CD14-positive monocyte (primary cell): ENCODE measurements at regions not wholly inside any gene's neighbourhood (a gene's known extent, or its start where the extent isn't known, plus 50 kb on each side); places are given as distances from the start of the nearest gene placed in this dataset.
"Not testable (repeated sequence)": the region's sequence is repeated elsewhere in the genome, so short reads cannot be mapped to it uniquely, and the experiment has no call there.

Source experiments
- DNase-seq, 3 donors: peaks; one replicate each; pipeline ENCODE4 v3.0.0-alpha.2; 2011 to 2022
- H2AFZ ChIP-seq: 2 replicates; pipeline ENCODE4 v1.6.0; 2012; ENCODE audit warnings: mild to moderate bottlenecking, low read depth, low read length, inconsistent platforms; ENCODE audit not compliant: insufficient read depth, poor library complexity, severe bottlenecking
- H3K27ac ChIP-seq, 2 donors: 1 replicate in 1 of 2; 2 replicates in 1 of 2; pipeline ENCODE4 v1.5.1; 2012 to 2013; ENCODE audit warnings: low read length in 2 of 2, control low read depth in 1 of 2, inconsistent platforms in 1 of 2, low read depth in 1 of 2, mild to moderate bottlenecking in 1 of 2
- H3K27me3 ChIP-seq, 2 donors: one replicate each; pipeline versions ENCODE4 v1.6.0 to v1.6.1; 2011 to 2013; ENCODE audit warnings: low read length in 2 of 2; ENCODE audit not compliant: control insufficient read depth in 2 of 2, insufficient read depth in 2 of 2
- H3K36me3 ChIP-seq, 2 donors: replicated peaks in 1 of 2; 1 replicate in 1 of 2; 2 replicates in 1 of 2; pipeline versions ENCODE4 v1.5.1 to v1.6.1; 2012 to 2013; ENCODE audit warnings: low read length in 2 of 2, control low read depth in 1 of 2, inconsistent platforms in 1 of 2, mild to moderate bottlenecking in 1 of 2; ENCODE audit not compliant: insufficient read depth in 2 of 2, control insufficient read depth in 1 of 2
- H3K4me1 ChIP-seq, 2 donors: 1 replicate in 1 of 2; 2 replicates in 1 of 2; pipeline versions ENCODE4 v1.5.1 to v1.6.1; 2012 to 2013; ENCODE audit warnings: low read length in 2 of 2, control low read depth in 1 of 2, inconsistent platforms in 1 of 2, mild to moderate bottlenecking in 1 of 2, moderate library complexity in 1 of 2; ENCODE audit not compliant: insufficient read depth in 2 of 2, control insufficient read depth in 1 of 2
- H3K4me2 ChIP-seq: replicated peaks from 2 replicates; pipeline ENCODE3; 2012; ENCODE audit warnings: low read length, moderate library complexity, mild to moderate bottlenecking; ENCODE audit not compliant: poor library complexity, severe bottlenecking; ENCODE audit errors: extremely low read depth
- H3K4me3 ChIP-seq, 3 experiments: fragments of 200-600 bp in 1 of 3; sonication (generic) in 1 of 3; replicated peaks in 1 of 3; 1 replicate in 2 of 3; 2 replicates in 1 of 3; pipeline ENCODE4 v1.5.1; 2011 to 2013; ENCODE audit warnings: low read length in 3 of 3, mild to moderate bottlenecking in 3 of 3, control low read depth in 2 of 3, low read depth in 2 of 3, inconsistent platforms in 1 of 3, moderate library complexity in 1 of 3
- H3K79me2 ChIP-seq: 2 replicates; pipeline ENCODE4 v1.6.0; 2012; ENCODE audit warnings: mild to moderate bottlenecking, control low read depth, inconsistent platforms, low read length, moderate library complexity; ENCODE audit not compliant: insufficient read depth
- H3K9ac ChIP-seq: 2 replicates; pipeline ENCODE4 v1.6.0; 2017; ENCODE audit warnings: low read length, mild to moderate bottlenecking; ENCODE audit not compliant: insufficient read depth, poor library complexity, severe bottlenecking
- H3K9me3 ChIP-seq, 2 donors: replicated peaks in 1 of 2; 1 replicate in 1 of 2; 2 replicates in 1 of 2; pipeline versions ENCODE4 v1.5.1 to v1.6.1; 2012 to 2013; ENCODE audit warnings: low read length in 2 of 2, control low read depth in 1 of 2; ENCODE audit not compliant: control insufficient read depth in 1 of 2, insufficient read depth in 1 of 2
- H4K20me1 ChIP-seq: 2 replicates; pipeline ENCODE4 v1.6.0; 2012; ENCODE audit warnings: mild to moderate bottlenecking, low read length, control low read depth, moderate library complexity; ENCODE audit not compliant: insufficient read depth
- H3K27ac Mint-ChIP-seq, 7 donors: one replicate each; pipeline ENCODE4 v1.8.0; 2020; ENCODE audit warnings: mild to moderate bottlenecking in 7 of 7, mixed read lengths in 7 of 7, moderate library complexity in 6 of 7, inconsistent platforms in 2 of 7
- H3K27me3 Mint-ChIP-seq, 3 donors: one replicate each; pipeline ENCODE4 v1.8.0; 2021 to 2022; ENCODE audit warnings: low read depth in 3 of 3, mild to moderate bottlenecking in 3 of 3, mixed read lengths in 3 of 3, moderate library complexity in 3 of 3, inconsistent platforms in 1 of 3
- H3K36me3 Mint-ChIP-seq, 2 donors: one replicate each; pipeline ENCODE4 v1.8.0; 2020; ENCODE audit warnings: mixed read lengths in 2 of 2, inconsistent platforms in 1 of 2, mild to moderate bottlenecking in 1 of 2
- H3K4me1 Mint-ChIP-seq: one replicate; pipeline ENCODE4 v1.8.0; 2020; ENCODE audit warnings: mild to moderate bottlenecking, mixed read lengths
- H3K4me3 Mint-ChIP-seq, 2 donors: one replicate each; pipeline ENCODE4 v1.8.0; 2020; ENCODE audit warnings: mild to moderate bottlenecking in 2 of 2, mixed read lengths in 2 of 2, moderate library complexity in 1 of 2
- H3K9me3 Mint-ChIP-seq, 7 donors: one replicate each; pipeline ENCODE4 v1.8.0; 2020 to 2022; ENCODE audit warnings: mixed read lengths in 7 of 7, mild to moderate bottlenecking in 6 of 7, moderate library complexity in 6 of 7, inconsistent platforms in 2 of 7
- WGBS: methylation state at CpG from one replicate; pipeline ENCODE4 v1.1.5; 2013; ENCODE audit warnings: missing lambda C conversion rate; ENCODE audit not compliant: insufficient coverage; 5-methylcytosine and 5-hydroxymethylcytosine counted together
- intact Hi-C, 2 donors: fragments of 100-400 bp; cut with micrococcal nuclease; formaldehyde crosslinking; loops; one replicate each; pipeline versions ENCODE4 v1.15.0 to v1.15.1; 2023

DNA sequence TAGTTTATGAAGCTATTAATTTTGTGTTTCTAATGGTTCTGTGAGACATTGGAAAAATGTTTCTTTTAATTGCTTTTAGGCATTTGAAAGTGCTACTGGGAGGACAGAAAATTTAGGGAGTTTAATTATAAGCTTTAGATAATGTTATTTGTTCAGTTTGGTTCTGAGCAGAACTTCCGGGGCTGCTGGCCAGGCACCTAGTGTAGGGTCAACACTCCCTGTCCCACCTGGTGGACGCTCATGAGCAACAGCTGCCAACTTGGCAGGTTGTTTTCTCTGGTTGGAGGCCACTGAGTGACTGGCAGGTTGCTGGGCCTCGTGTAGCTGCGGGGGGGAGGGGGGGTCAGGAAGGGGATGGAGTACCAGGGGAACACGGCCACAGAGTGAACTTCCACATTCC lies 250.2 kb downstream of the RTP5 start:
- H3K27ac Mint-ChIP-seq, H3K4me2 ChIP-seq, H4K20me1 ChIP-seq, H3K4me1 ChIP-seq, H3K27me3 Mint-ChIP-seq, H3K9ac ChIP-seq, H3K27ac ChIP-seq, H3K36me3 ChIP-seq, intact Hi-C loops, H3K79me2 ChIP-seq, H2AFZ ChIP-seq, H3K27me3 ChIP-seq, H3K9me3 Mint-ChIP-seq, H3K4me3 Mint-ChIP-seq, H3K9me3 ChIP-seq, H3K4me3 ChIP-seq: not testable (repeated sequence)
- Mint-ChIP-seq H3K36me3 (peaks cover 14 to 17% of the 10 kb centered on the region in 2 donors), H3K4me1 (peaks cover 10% of the 10 kb centered on the region)
- 20% methylated on average over 1 of the region's 5 CpGs for WGBS
- DNase-seq, result peak in 1 of 3 donors; percentile 45

GRCh38 chr2:242130682-242131081 lies 261.2 kb downstream of the RTP5 start:
- H3K27ac Mint-ChIP-seq, H3K9me3 ChIP-seq, H3K79me2 ChIP-seq, H3K27ac ChIP-seq, H3K4me3 ChIP-seq, H4K20me1 ChIP-seq, H3K4me1 ChIP-seq, DNase-seq, H3K27me3 Mint-ChIP-seq, H3K4me3 Mint-ChIP-seq, H3K4me2 ChIP-seq, H3K9ac ChIP-seq, H3K9me3 Mint-ChIP-seq, H2AFZ ChIP-seq, H3K36me3 Mint-ChIP-seq, H3K27me3 ChIP-seq, H3K36me3 ChIP-seq, H3K4me1 Mint-ChIP-seq, intact Hi-C loops: not testable (repeated sequence)
- no CpG with 5 or more reads among the region's 3 CpGs for WGBS

GRCh38 chr2:242159921-242160320 lies 290.4 kb downstream of the RTP5 start:
- H3K9me3 ChIP-seq, H4K20me1 ChIP-seq, H3K9ac ChIP-seq, H3K9me3 Mint-ChIP-seq, H3K36me3 Mint-ChIP-seq, H3K4me1 ChIP-seq, H3K4me3 Mint-ChIP-seq, H3K27ac Mint-ChIP-seq, H3K36me3 ChIP-seq, H3K79me2 ChIP-seq, H3K4me2 ChIP-seq, H3K4me1 Mint-ChIP-seq, H2AFZ ChIP-seq, H3K27ac ChIP-seq, DNase-seq, intact Hi-C loops, H3K4me3 ChIP-seq, H3K27me3 ChIP-seq, H3K27me3 Mint-ChIP-seq: not testable (repeated sequence)
- no CpG with 5 or more reads among the region's 2 CpGs for WGBS

- H3K27ac ChIP-seq, result not testable (repeated sequence)
Measured at GRCh38 chr2:242165115-242165514, 295.6 kb downstream of the RTP5 start.

More at GRCh38 chr2:242165115-242165514, 295.6 kb downstream of the RTP5 start:
- DNase-seq, H3K36me3 Mint-ChIP-seq, H3K4me1 ChIP-seq, H3K36me3 ChIP-seq, H4K20me1 ChIP-seq, H3K4me3 ChIP-seq, H3K27ac Mint-ChIP-seq, H3K4me1 Mint-ChIP-seq, H3K9me3 Mint-ChIP-seq, H3K79me2 ChIP-seq, H3K4me3 Mint-ChIP-seq, H3K9me3 ChIP-seq, H3K4me2 ChIP-seq, H3K27me3 Mint-ChIP-seq, H3K9ac ChIP-seq, intact Hi-C loops, H2AFZ ChIP-seq, H3K27me3 ChIP-seq: not testable (repeated sequence)
